DMS153 (cell line): ENCODE measurements at regions not wholly inside any gene's neighbourhood (a gene's known extent, or its start where the extent isn't known, plus 50 kb on each side); places are given as distances from the start of the nearest gene placed in this dataset.

Source experiments
- DNase-seq: peaks from one replicate; lab custom pipeline; 2025; lab: John Stamatoyannopoulos, UW

GRCh38 chr21:17900281-17900989 is 81.3 kb upstream of the C21orf91 start:
- DNase-seq: no peak

- no peak for DNase-seq
Measured at GRCh38 chr21:17889171-17889570, 70.0 kb upstream of the C21orf91 start.

DNA sequence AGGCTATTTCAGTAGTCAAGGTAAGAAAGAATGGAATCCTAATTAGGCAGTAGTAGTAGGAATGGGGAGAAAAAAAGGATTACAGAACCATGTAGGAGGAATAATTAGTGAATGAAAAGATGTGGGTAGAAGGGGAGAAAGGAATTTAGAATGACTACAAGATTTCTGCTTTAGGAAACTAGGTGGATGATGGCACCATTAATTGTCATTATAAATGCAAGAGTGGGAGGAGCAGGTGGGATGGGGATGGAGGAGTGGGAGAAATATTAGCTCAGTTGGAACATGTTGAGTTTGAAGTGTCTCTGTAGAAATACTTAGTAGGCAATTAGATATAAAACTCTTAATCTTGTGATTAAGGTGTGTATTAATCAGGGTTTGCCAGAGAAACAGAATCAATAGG is 50.0 kb upstream of the C21orf91 start:
- no peak for DNase-seq
